Liver (tissue), 8 donors: ENCODE measurements at regions not wholly inside any gene's neighbourhood (a gene's known extent, or its start where the extent isn't known, plus 50 kb on each side); places are given as distances from the start of the nearest gene placed in this dataset.

Experiments
- DNase-seq: peaks from one replicate; pipeline ENCODE4 v3.0.0-alpha.2; 2017; ENCODE audit warnings: low spot score
- H3K27ac ChIP-seq, 2 donors: one replicate each; pipeline ENCODE4 v1.7.0; 2013; ENCODE audit warnings: inconsistent platforms in 2 of 2, low read length in 2 of 2, control low read depth in 1 of 2, low read depth in 1 of 2, mild to moderate bottlenecking in 1 of 2
- H3K27me3 ChIP-seq, 4 donors: one replicate each; pipeline versions ENCODE4 v1.6.1 to v1.7.0; 2013; ENCODE audit warnings: low read length in 3 of 4, inconsistent platforms in 1 of 4, mild to moderate bottlenecking in 1 of 4, moderate library complexity in 1 of 4; ENCODE audit not compliant: control insufficient read depth in 4 of 4, insufficient read depth in 4 of 4
- H3K36me3 ChIP-seq, 4 donors: one replicate each; pipeline versions ENCODE4 v1.6.1 to v1.7.0; 2013; ENCODE audit warnings: low read length in 3 of 4, mild to moderate bottlenecking in 3 of 4, low read depth in 1 of 4, moderate library complexity in 1 of 4; ENCODE audit not compliant: control insufficient read depth in 4 of 4, insufficient read depth in 3 of 4
- H3K4me1 ChIP-seq, 4 donors: one replicate each; pipeline versions ENCODE4 v1.6.1 to v1.7.0; 2013; ENCODE audit warnings: low read length in 3 of 4, mild to moderate bottlenecking in 3 of 4, moderate library complexity in 1 of 4; ENCODE audit not compliant: control insufficient read depth in 4 of 4, insufficient read depth in 4 of 4
- H3K4me3 ChIP-seq, 3 donors: one replicate each; pipeline versions ENCODE4 v1.6.1 to v1.7.0; 2013; ENCODE audit warnings: low read length in 3 of 3, control low read depth in 1 of 3, low read depth in 1 of 3, mild to moderate bottlenecking in 1 of 3
- H3K9ac ChIP-seq, 2 donors: one replicate each; pipeline ENCODE4 v1.7.0; 2013; ENCODE audit warnings: low read length in 2 of 2, mild to moderate bottlenecking in 2 of 2, moderate library complexity in 2 of 2, control low read depth in 1 of 2, low read depth in 1 of 2
- H3K9me3 ChIP-seq, 4 donors: one replicate each; pipeline versions ENCODE4 v1.6.1 to v1.7.0; 2013; ENCODE audit warnings: low read length in 3 of 4; ENCODE audit not compliant: control insufficient read depth in 4 of 4
- ATF3 ChIP-seq: IDR thresholded peaks from 2 replicates; pipeline ENCODE4 v1.6.1; 2016; ENCODE audit warnings: antibody characterized with exemption
- CTCF ChIP-seq: fragments of 150-350 bp; IDR thresholded peaks from 2 replicates; pipeline ENCODE4 v1.5.1; 2017; ENCODE audit warnings: improper control_type of control experiment, low read depth, low read length; ENCODE audit not compliant: missing input control
- EGR1 ChIP-seq, 2 donors: IDR thresholded peaks; 2 replicates each; pipeline ENCODE4 v1.6.1; 2016 to 2018; ENCODE audit warnings: antibody characterized with exemption in 2 of 2, low read depth in 2 of 2
- FOXA1 ChIP-seq: IDR thresholded peaks from 2 replicates; pipeline ENCODE4 v1.6.1; 2016; ENCODE audit warnings: antibody characterized with exemption
- GABPA ChIP-seq, 2 donors: IDR thresholded peaks in 1 of 2; conservative IDR thresholded peaks in 1 of 2; 2 replicates each; pipeline ENCODE4 v1.6.1; 2016; ENCODE audit warnings: antibody characterized with exemption in 2 of 2, mild to moderate bottlenecking in 1 of 2, moderate library complexity in 1 of 2
- HNF4A ChIP-seq, 2 donors: conservative IDR thresholded peaks; 2 replicates each; pipeline ENCODE4 v1.6.1; 2016; ENCODE audit warnings: antibody characterized with exemption in 2 of 2, mild to moderate bottlenecking in 2 of 2
- HNF4G ChIP-seq: IDR thresholded peaks from 2 replicates; pipeline ENCODE4 v1.6.1; 2016; ENCODE audit warnings: antibody characterized with exemption
- JUND ChIP-seq, 2 donors: IDR thresholded peaks; 2 replicates each; pipeline ENCODE4 v1.6.1; 2016; ENCODE audit warnings: antibody characterized with exemption in 2 of 2
- MAX ChIP-seq: IDR thresholded peaks from 2 replicates; pipeline ENCODE4 v1.6.1; 2016; ENCODE audit warnings: antibody characterized with exemption
- NR2F2 ChIP-seq: IDR thresholded peaks from 2 replicates; pipeline ENCODE4 v1.6.1; 2016; ENCODE audit warnings: antibody characterized with exemption
- RAD21 ChIP-seq, 2 donors: IDR thresholded peaks; 2 replicates each; pipeline ENCODE4 v1.6.1; 2016; ENCODE audit warnings: antibody characterized with exemption in 2 of 2, mild to moderate bottlenecking in 2 of 2
- REST ChIP-seq: IDR thresholded peaks from 2 replicates; pipeline ENCODE4 v1.6.1; 2016; ENCODE audit warnings: antibody characterized with exemption, mild to moderate bottlenecking
- RXRA ChIP-seq, 2 donors: IDR thresholded peaks; 2 replicates each; pipeline ENCODE4 v1.6.1; 2017 to 2018; ENCODE audit warnings: antibody characterized with exemption in 2 of 2, mild to moderate bottlenecking in 1 of 2
- SP1 ChIP-seq: IDR thresholded peaks from 2 replicates; pipeline ENCODE4 v1.6.1; 2018; ENCODE audit warnings: antibody characterized with exemption, mild to moderate bottlenecking
- TAF1 ChIP-seq: conservative IDR thresholded peaks from 2 replicates; pipeline ENCODE4 v1.6.1; 2016; ENCODE audit warnings: antibody characterized with exemption, mild to moderate bottlenecking
- YY1 ChIP-seq: IDR thresholded peaks from 2 replicates; pipeline ENCODE4 v1.6.1; 2016; ENCODE audit warnings: antibody characterized with exemption, mild to moderate bottlenecking
- ZBTB33 ChIP-seq: IDR thresholded peaks from 2 replicates; pipeline ENCODE4 v1.6.1; 2016; ENCODE audit warnings: antibody characterized with exemption
- WGBS: extraction: QIAGEN DNeasy Blood & Tissue Kit; methylation state at CpG from one replicate; pipeline ENCODE4 v1.1.7; 2013; 5-methylcytosine and 5-hydroxymethylcytosine counted together
- donor health status: healthy.
- donor health status: healthy.
- donor health status: healthy.
- donor health status: healthy.
- donor health status: healthy.

- H3K27ac ChIP-seq: no peak overlapping the region
- H3K9me3 ChIP-seq: peaks cover 1 to 12% (median 4%) of the 10 kb centered on the region in 4 donors
- H3K9ac ChIP-seq: no peak overlapping the region
- H3K4me3 ChIP-seq: no peak overlapping the region
- 47% methylated on average over 60 of the region's 60 CpGs for WGBS
- no peak for DNase-seq
- H3K27me3 ChIP-seq: no peaks in the 10 kb centered on the region
- H3K4me1 ChIP-seq: no peaks in the 10 kb centered on the region
- H3K36me3 ChIP-seq: no peaks in the 10 kb centered on the region
- TF ChIP-seq TAF1 (no peak), REST (no peak), NR2F2 (no peak), MAX (no peak), ATF3 (no peak), RXRA (IDR thresholded peaks at IDR 0.05) (no peak), CTCF (no peak), EGR1 (IDR thresholded peaks at IDR 0.05; ENCODE audit: low read depth in 2 of 2) (no peak), GABPA (IDR thresholded peaks at IDR 0.05 in 1 of 2, conservative IDR thresholded peaks at IDR 0.05 in 1 of 2) (no peak), HNF4G (no peak)
These were observed 2115.3 kb downstream of the TP53TG3F start for GRCh38 chr16:35574454-35575431.

- Histone ChIP-seq H3K27me3 (no peaks in the 10 kb centered on the region), H3K4me1 (no peaks in the 10 kb centered on the region), H3K9me3 (peaks cover 1 to 17% (median 6%) of the 10 kb centered on the region in 4 donors), H3K36me3 (no peaks in the 10 kb centered on the region), H3K27ac (no peak overlapping the region), H3K9ac (no peak overlapping the region), H3K4me3 (no peak overlapping the region)
- DNase-seq: no peak
- WGBS: 64% methylated on average over 17 of the region's 17 CpGs
- no peak for TF ChIP-seq EGR1 (IDR thresholded peaks at IDR 0.05; ENCODE audit: low read depth in 2 of 2)
- TF ChIP-seq SP1: no peak
- TF ChIP-seq REST: no peak
- TF ChIP-seq TAF1: no peak
- no peak for TF ChIP-seq JUND (IDR thresholded peaks at IDR 0.05)
- TF ChIP-seq NR2F2: no peak
- no peak for TF ChIP-seq ZBTB33
- no peak for TF ChIP-seq FOXA1
- TF ChIP-seq YY1: no peak
- no peak for TF ChIP-seq HNF4A (conservative IDR thresholded peaks at IDR 0.05)
- no peak for TF ChIP-seq RAD21 (IDR thresholded peaks at IDR 0.05)
These were observed 2116.0 kb downstream of the TP53TG3F start for GRCh38 chr16:35575432-35575821.
